Liver (tissue), 7 donors: ENCODE measurements at regions not wholly inside any gene's neighbourhood (a gene's known extent, or its start where the extent isn't known, plus 50 kb on each side); places are given as distances from the start of the nearest gene placed in this dataset.
A peak's percentile ranks its signal among the peaks of the same experiment; 100 is the strongest.
"Not testable (repeated sequence)": the region's sequence is repeated elsewhere in the genome, so short reads cannot be mapped to it uniquely, and the experiment has no call there.

Source experiments
- DNase-seq: peaks from one replicate; pipeline ENCODE4 v3.0.0-alpha.2; 2017; ENCODE audit warnings: low spot score
- H3K27ac ChIP-seq, 2 donors: one replicate each; pipeline ENCODE4 v1.7.0; 2013; ENCODE audit warnings: inconsistent platforms in 2 of 2, low read length in 2 of 2, control low read depth in 1 of 2, low read depth in 1 of 2, mild to moderate bottlenecking in 1 of 2
- H3K27me3 ChIP-seq, 4 donors: one replicate each; pipeline versions ENCODE4 v1.6.1 to v1.7.0; 2013; ENCODE audit warnings: low read length in 3 of 4, inconsistent platforms in 1 of 4, mild to moderate bottlenecking in 1 of 4, moderate library complexity in 1 of 4; ENCODE audit not compliant: control insufficient read depth in 4 of 4, insufficient read depth in 4 of 4
- H3K36me3 ChIP-seq, 4 donors: one replicate each; pipeline versions ENCODE4 v1.6.1 to v1.7.0; 2013; ENCODE audit warnings: low read length in 3 of 4, mild to moderate bottlenecking in 3 of 4, low read depth in 1 of 4, moderate library complexity in 1 of 4; ENCODE audit not compliant: control insufficient read depth in 4 of 4, insufficient read depth in 3 of 4
- H3K4me1 ChIP-seq, 4 donors: one replicate each; pipeline versions ENCODE4 v1.6.1 to v1.7.0; 2013; ENCODE audit warnings: low read length in 3 of 4, mild to moderate bottlenecking in 3 of 4, moderate library complexity in 1 of 4; ENCODE audit not compliant: control insufficient read depth in 4 of 4, insufficient read depth in 4 of 4
- H3K4me3 ChIP-seq, 3 donors: one replicate each; pipeline versions ENCODE4 v1.6.1 to v1.7.0; 2013; ENCODE audit warnings: low read length in 3 of 3, control low read depth in 1 of 3, low read depth in 1 of 3, mild to moderate bottlenecking in 1 of 3
- H3K9ac ChIP-seq, 2 donors: one replicate each; pipeline ENCODE4 v1.7.0; 2013; ENCODE audit warnings: low read length in 2 of 2, mild to moderate bottlenecking in 2 of 2, moderate library complexity in 2 of 2, control low read depth in 1 of 2, low read depth in 1 of 2
- H3K9me3 ChIP-seq, 4 donors: one replicate each; pipeline versions ENCODE4 v1.6.1 to v1.7.0; 2013; ENCODE audit warnings: low read length in 3 of 4; ENCODE audit not compliant: control insufficient read depth in 4 of 4
- EGR1 ChIP-seq, 2 donors: IDR thresholded peaks; 2 replicates each; pipeline ENCODE4 v1.6.1; 2016 to 2018; ENCODE audit warnings: antibody characterized with exemption in 2 of 2, low read depth in 2 of 2
- FOXA2 ChIP-seq: IDR thresholded peaks from 2 replicates; pipeline ENCODE4 v1.6.1; 2016; ENCODE audit warnings: antibody characterized with exemption
- HNF4A ChIP-seq, 2 donors: conservative IDR thresholded peaks; 2 replicates each; pipeline ENCODE4 v1.6.1; 2016; ENCODE audit warnings: antibody characterized with exemption in 2 of 2, mild to moderate bottlenecking in 2 of 2
- HNF4G ChIP-seq: IDR thresholded peaks from 2 replicates; pipeline ENCODE4 v1.6.1; 2016; ENCODE audit warnings: antibody characterized with exemption
- NR2F2 ChIP-seq: IDR thresholded peaks from 2 replicates; pipeline ENCODE4 v1.6.1; 2016; ENCODE audit warnings: antibody characterized with exemption
- RAD21 ChIP-seq, 2 donors: IDR thresholded peaks; 2 replicates each; pipeline ENCODE4 v1.6.1; 2016; ENCODE audit warnings: antibody characterized with exemption in 2 of 2, mild to moderate bottlenecking in 2 of 2
- RXRA ChIP-seq, 2 donors: IDR thresholded peaks; 2 replicates each; pipeline ENCODE4 v1.6.1; 2017 to 2018; ENCODE audit warnings: antibody characterized with exemption in 2 of 2, mild to moderate bottlenecking in 1 of 2
- SP1 ChIP-seq: IDR thresholded peaks from 2 replicates; pipeline ENCODE4 v1.6.1; 2018; ENCODE audit warnings: antibody characterized with exemption, mild to moderate bottlenecking
- TAF1 ChIP-seq: conservative IDR thresholded peaks from 2 replicates; pipeline ENCODE4 v1.6.1; 2016; ENCODE audit warnings: antibody characterized with exemption, mild to moderate bottlenecking
- YY1 ChIP-seq: IDR thresholded peaks from 2 replicates; pipeline ENCODE4 v1.6.1; 2016; ENCODE audit warnings: antibody characterized with exemption, mild to moderate bottlenecking
- WGBS: extraction: QIAGEN DNeasy Blood & Tissue Kit; methylation state at CpG from one replicate; pipeline ENCODE4 v1.1.7; 2013; 5-methylcytosine and 5-hydroxymethylcytosine counted together
- TF ChIP-seq, protein P1 (sequence below): IDR thresholded peaks from 2 replicates; pipeline ENCODE4 v1.6.1; 2016; ENCODE audit warnings: antibody characterized with exemption, mild to moderate bottlenecking
- TF ChIP-seq, protein P2 (sequence below): IDR thresholded peaks from 2 replicates; pipeline ENCODE4 v1.6.1; 2016; ENCODE audit warnings: antibody characterized with exemption
- donor health status: healthy.
- donor health status: healthy.
- donor health status: healthy.
- donor health status: healthy.

DNA sequence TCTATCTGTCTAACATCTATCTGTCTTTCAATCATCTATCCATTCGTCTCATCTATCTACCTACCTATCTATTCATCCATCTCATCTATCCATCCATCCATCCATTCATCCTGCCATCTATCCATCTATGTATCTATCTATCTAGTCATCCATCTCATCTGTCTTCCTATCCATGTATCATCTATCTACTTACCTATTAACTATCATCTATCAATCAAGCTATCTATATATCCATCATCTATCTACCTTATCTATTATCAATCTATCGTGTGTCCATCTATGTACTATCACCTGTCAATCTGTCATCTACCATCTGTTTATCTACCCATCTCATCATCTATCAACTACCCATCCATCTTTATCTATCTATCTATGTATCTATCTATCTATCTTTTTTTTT, 217.7 kb downstream of the CRLF2 start:
- Histone ChIP-seq H3K4me3 (no peak overlapping the region), H3K9ac (no peak overlapping the region), H3K27me3 (peaks cover 0 to 4% (median 0%) of the 10 kb centered on the region in 4 donors), H3K27ac (no peak overlapping the region), H3K4me1 (no peaks in the 10 kb centered on the region), H3K9me3 (peaks cover 0 to 8% (median 2%) of the 10 kb centered on the region in 4 donors), H3K36me3 (no peaks in the 10 kb centered on the region)
- TF ChIP-seq TAF1 = no peak
- no peak for TF ChIP-seq HNF4A (conservative IDR thresholded peaks at IDR 0.05)
- no peak for TF ChIP-seq SP1
- WGBS = 75% methylated on average over 2 of the region's 2 CpGs
- no peak for DNase-seq

DNA sequence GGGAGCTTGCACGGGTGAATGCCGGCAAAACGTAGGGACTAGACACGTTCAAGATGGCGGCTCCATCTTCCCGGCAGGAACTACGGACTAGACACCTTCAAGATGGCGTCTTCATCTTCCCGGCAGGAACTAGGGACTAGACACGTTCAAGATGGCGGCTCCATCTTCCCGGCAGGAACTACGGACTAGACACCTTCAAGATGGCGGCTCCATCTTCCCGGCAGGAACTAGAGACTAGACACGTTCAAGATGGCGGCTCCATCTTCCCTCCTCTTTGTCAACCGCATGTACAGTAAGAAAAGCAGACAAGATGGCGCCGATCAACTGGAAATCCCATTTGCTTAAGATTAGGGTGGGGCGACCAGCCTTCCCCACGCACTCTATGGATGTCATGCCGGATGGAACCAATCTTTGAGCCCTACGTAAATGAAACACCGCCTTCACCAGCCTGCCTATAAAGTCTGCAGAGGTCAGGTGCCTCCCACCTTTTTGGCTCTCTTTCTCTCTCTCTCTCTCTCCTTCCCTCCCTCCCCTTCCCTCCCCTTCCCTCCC, 222.4 kb downstream of the CRLF2 start:
- H3K9me3 ChIP-seq = peaks cover 0 to 8% (median 2%) of the 10 kb centered on the region in 4 donors
- H3K9ac ChIP-seq = no peak overlapping the region
- no peak overlapping the region for H3K4me3 ChIP-seq
- no peaks in the 10 kb centered on the region for H3K36me3 ChIP-seq
- H3K4me1 ChIP-seq = no peaks in the 10 kb centered on the region
- 85% methylated on average over 25 of the region's 25 CpGs for WGBS
- no peak for DNase-seq
- no peak overlapping the region for H3K27ac ChIP-seq
- TF ChIP-seq SP1 (peak; percentile 13), RXRA (IDR thresholded peaks at IDR 0.05) (peak in 1 of 2 donors; percentile 8), HNF4G (no peak), YY1 (no peak), RAD21 (IDR thresholded peaks at IDR 0.05) (peak in 1 of 2 donors; percentile 5), EGR1 (IDR thresholded peaks at IDR 0.05; ENCODE audit: low read depth in 2 of 2) (peak in 1 of 2 donors; percentile 46), FOXA2 (no peak), NR2F2 (peak; percentile 8)
- TF ChIP-seq, protein P1, sequence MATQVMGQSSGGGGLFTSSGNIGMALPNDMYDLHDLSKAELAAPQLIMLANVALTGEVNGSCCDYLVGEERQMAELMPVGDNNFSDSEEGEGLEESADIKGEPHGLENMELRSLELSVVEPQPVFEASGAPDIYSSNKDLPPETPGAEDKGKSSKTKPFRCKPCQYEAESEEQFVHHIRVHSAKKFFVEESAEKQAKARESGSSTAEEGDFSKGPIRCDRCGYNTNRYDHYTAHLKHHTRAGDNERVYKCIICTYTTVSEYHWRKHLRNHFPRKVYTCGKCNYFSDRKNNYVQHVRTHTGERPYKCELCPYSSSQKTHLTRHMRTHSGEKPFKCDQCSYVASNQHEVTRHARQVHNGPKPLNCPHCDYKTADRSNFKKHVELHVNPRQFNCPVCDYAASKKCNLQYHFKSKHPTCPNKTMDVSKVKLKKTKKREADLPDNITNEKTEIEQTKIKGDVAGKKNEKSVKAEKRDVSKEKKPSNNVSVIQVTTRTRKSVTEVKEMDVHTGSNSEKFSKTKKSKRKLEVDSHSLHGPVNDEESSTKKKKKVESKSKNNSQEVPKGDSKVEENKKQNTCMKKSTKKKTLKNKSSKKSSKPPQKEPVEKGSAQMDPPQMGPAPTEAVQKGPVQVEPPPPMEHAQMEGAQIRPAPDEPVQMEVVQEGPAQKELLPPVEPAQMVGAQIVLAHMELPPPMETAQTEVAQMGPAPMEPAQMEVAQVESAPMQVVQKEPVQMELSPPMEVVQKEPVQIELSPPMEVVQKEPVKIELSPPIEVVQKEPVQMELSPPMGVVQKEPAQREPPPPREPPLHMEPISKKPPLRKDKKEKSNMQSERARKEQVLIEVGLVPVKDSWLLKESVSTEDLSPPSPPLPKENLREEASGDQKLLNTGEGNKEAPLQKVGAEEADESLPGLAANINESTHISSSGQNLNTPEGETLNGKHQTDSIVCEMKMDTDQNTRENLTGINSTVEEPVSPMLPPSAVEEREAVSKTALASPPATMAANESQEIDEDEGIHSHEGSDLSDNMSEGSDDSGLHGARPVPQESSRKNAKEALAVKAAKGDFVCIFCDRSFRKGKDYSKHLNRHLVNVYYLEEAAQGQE = no peak
- TF ChIP-seq, protein P2, sequence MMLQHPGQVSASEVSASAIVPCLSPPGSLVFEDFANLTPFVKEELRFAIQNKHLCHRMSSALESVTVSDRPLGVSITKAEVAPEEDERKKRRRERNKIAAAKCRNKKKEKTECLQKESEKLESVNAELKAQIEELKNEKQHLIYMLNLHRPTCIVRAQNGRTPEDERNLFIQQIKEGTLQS = no peak
- no peaks in the 10 kb centered on the region for H3K27me3 ChIP-seq

DNA sequence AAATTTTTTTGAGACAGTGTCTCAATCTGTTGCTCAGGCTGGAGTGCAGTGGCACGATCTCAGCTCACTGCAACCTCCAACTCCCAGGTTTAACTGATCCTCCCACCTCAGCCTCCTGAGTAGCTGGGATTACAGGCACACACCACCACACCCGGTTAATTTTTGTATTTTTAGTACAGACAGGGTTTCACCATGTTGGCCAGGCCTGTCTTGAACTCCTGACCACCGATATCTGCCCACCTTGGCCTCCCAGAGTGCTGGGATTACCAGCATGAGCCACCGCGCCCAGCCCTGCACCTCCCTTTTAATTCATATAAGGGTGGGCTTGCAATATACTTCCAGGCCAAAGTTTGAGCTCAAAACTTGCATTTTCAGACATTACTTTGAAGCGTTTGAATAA, 223.9 kb downstream of the CRLF2 start:
- not testable (repeated sequence) for H3K4me3 ChIP-seq, H3K4me1 ChIP-seq, H3K27ac ChIP-seq, DNase-seq, H3K36me3 ChIP-seq, H3K9ac ChIP-seq, H3K27me3 ChIP-seq
- WGBS = 75% methylated on average over 6 of the region's 6 CpGs
- H3K9me3 ChIP-seq = peaks cover 4 to 13% (median 6%) of the 10 kb centered on the region in 4 donors
